ENCODE measurements at regions not wholly inside any gene's neighbourhood (a gene's known extent, or its start where the extent isn't known, plus 50 kb on each side); places are given as distances from the start of the nearest gene placed in this dataset.
A peak's percentile ranks its signal among the peaks of the same experiment; 100 is the strongest.
"Not testable (repeated sequence)": the region's sequence is repeated elsewhere in the genome, so short reads cannot be mapped to it uniquely, and the experiment has no call there.

DNA sequence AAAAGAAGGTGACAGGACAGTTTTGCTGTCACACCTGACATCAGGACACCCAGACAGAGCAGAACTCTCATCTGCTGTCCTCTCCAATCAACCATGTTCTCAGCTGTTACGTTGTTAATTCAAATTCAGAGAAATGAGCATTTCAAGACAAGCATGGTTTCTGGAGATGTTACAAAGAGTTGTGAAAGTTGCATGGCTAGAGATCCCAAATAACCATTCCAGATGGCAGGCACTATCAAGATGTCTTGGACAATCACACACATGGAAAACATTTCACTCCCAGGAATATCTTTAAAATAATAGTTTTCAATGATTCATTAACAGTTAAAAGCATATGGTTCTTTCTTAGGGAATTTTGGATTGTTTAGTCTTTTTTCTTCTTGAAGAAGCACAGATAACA, 533.1 kb downstream of the AGTPBP1 start:
- DNase-seq (ENCODE audit: low read depth), result no peak

DNA sequence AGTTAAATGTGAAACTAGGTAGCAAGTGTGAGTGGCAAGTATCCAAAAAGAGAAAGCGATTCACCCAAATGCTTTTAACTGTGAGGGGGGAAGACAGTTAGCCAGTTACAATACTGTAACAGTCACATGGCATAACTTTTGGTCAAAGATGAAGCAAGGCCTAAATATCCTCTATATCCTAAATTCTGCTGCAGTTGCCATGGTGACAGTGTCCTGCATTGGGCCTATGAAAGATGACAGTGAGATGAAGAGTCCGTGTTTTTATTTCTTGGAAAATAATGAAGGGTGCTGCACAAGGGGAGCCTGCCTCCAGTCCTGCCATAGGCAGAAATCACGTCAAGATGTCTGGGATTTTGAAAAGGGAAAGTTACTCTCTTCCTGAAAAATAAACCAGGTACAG, 534.6 kb downstream of the NTRK2 start:
- DNase-seq (ENCODE audit: low read depth), result no peak

DNA sequence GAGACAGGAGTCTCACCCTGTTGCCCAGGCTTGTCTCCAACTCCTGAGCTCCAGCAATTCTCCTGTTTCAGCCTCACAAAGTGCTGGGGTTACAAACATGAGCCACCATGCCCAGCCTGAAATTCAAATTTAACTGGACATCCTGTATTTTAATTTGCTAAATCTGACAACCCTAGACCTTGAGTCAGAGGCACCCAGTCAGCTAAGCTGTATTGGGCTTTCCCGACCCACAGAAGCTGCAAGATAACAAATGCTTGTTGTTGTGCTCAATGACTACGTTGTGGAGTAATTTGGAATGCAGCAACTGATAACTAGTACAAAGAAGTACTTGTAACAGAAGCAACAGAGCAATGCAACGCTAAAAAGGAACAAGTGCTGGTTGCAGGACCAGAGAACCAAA, 533.1 kb downstream of the NTRK2 start:
- DNase-seq (ENCODE audit: low read depth), result no peak

GRCh38 chr9:85200726-85201404, 531.3 kb downstream of the NTRK2 start:
- peak; percentile 85 for DNase-seq (ENCODE audit: low read depth)

GRCh38 chr9:85199866-85200495, 530.5 kb downstream of the NTRK2 start:
- DNase-seq (ENCODE audit: low read depth), result no peak

DNA sequence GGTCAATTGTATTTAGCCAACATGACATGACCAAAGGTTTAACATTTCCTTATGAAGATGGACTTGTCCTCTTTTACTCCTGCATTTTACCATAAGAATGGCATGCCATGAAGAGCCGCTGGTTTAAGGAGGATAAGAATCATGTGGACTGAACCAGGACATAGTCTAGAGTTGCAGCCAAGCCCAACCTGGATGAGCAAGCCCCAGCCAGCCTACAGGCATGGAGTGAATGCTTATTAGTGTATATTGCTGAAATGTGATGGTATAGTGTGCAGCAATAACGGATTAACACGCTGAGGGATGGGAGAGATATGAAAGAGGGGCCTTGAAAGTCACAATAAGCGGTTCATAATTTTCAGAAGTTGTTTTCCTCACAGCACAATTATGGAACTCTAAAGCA, 523.2 kb downstream of the NTRK2 start:
- no peak for DNase-seq (ENCODE audit: low read depth)

DNA sequence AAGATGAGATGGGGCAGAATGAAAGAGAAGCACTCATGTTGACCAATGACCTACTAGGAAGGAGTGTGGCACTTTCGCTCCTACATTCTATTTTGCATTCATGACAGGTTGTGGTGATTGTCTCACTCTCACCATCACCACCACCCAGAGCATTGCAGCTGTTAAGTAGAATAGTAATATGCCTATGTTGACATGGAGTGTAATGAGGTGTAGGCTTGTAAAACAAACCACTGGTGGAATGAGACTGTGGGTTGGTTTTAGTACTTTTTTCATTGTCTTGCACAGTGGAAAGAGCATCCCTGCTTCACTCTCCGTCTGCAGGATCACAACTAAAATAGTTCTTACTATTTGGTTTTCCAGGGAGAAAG, 516.7 kb downstream of the NTRK2 start:
- DNase-seq (ENCODE audit: low read depth), result peak; percentile 69

GRCh38 chr9:85185486-85186217, 516.1 kb downstream of the NTRK2 start:
- peak; percentile 42 for DNase-seq (ENCODE audit: low read depth)

DNA sequence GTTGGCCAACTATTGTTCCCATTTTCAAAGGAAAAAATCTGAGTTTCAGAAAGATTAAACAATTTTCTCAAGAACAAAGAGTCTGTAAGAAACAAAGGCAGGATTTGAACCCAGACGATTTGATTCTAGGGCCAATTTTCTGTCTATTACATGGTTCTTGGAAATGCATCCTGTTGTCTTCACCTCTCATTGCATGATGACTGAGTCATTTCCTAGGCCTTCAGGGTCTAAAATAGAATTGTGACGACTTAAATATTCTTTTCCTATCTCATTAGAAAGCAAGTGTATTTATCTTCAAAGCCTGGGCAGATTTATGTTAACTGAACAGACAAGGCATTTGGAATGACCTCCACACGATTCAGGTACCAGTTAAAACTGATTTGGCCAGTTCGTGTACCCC, 512.9 kb downstream of the NTRK2 start:
- peak; percentile 59 for DNase-seq (ENCODE audit: low read depth)

GRCh38 chr9:85178474-85178873, 508.9 kb downstream of the NTRK2 start:
- peak; percentile 7 for DNase-seq (ENCODE audit: low read depth)

DNA sequence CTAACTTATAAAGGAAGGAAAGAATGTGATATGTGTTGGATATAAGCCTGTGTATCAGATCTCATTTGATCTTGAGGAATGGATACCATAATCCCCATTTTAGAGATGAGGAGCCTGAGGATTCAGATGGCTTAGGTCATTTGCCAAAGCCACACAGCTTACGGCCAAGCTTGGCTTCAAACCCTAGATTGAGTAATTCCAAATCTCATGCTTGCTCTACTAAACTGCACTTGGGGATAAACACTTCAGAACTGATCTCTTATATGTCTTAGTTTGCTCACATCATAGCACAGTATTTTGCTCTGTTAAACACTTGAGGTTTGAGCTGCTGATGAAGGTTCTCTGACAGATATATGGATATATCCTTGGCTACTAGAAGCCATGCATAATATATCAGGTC, 504.4 kb downstream of the NTRK2 start:
- DNase-seq (ENCODE audit: low read depth), result no peak

DNA sequence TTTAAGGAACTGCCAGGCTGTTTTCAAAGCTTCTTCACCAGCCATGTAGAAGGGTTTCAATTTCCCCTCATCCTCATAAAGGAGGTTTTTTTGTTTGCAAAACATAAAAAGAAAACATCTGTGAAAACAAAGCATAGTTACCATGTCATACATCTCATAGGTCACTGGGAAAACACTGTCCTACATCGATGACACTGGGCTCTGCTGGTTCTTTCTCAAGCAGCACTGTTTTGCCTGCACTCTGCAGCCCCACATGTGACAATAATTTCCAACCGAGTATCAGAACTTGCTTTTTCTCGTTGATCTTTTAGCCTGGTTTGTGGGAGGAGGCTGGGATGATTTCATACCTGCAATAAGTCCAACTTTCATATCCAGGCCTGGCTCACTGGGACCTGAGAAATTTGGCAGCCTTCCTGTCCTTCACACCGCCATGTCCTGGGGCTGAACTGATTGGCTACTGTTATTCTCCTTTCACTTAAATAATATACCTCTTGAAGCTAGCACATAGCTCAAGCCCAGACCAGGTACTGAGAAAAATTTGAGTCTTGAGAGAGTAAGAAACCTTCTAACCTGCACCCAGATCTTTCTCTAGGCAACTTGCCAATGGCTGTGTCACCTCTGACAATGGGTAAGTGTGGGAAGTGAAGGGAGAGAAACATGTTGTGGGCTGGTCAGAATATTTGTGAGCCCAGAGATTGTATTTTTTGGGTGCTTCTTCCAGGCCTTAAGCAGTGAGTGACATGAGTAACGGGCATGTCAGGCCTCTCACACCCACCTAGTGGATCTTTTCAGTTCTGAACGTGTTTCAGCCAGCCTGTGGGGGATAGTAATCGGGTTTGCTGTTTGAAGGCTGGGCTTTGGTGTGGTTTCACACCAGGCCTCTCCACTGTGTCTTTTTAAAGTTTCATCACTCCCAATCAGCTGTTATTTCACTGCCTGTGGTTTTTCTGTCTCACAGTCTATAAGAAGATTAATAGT, 502.8 kb downstream of the NTRK2 start:
- DNase-seq (ENCODE audit: low read depth), result peak; percentile 59

DNA sequence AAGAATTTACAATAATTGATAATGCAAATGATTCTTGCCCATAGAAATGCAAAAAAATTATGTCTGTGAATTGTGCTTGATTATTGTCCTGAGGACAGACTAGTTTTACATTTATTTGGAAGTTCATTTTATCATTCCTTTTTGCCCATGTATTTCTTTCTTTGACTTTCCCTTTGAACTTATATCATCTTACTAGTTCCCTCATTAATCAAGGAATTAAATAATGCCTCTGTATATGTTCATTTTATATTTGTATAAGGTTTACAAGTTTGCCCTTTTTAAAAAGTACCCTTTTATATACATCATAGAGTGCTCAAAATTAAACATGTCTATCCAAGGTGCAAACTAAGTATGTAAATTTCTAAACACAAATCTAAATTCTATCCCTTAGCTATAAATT, 501.6 kb downstream of the NTRK2 start:
- DNase-seq (ENCODE audit: low read depth), result no peak

GRCh38 chr9:85168412-85168811, 498.9 kb downstream of the NTRK2 start:
- DNase-seq (ENCODE audit: low read depth), result no peak

GRCh38 chr9:85167146-85167545, 497.6 kb downstream of the NTRK2 start:
- no peak for DNase-seq (ENCODE audit: low read depth)

GRCh38 chr9:85163825-85164224, 494.3 kb downstream of the NTRK2 start:
- DNase-seq (ENCODE audit: low read depth), result no peak

GRCh38 chr9:85163415-85163814, 493.9 kb downstream of the NTRK2 start:
- peak; percentile 10 for DNase-seq (ENCODE audit: low read depth)

DNA sequence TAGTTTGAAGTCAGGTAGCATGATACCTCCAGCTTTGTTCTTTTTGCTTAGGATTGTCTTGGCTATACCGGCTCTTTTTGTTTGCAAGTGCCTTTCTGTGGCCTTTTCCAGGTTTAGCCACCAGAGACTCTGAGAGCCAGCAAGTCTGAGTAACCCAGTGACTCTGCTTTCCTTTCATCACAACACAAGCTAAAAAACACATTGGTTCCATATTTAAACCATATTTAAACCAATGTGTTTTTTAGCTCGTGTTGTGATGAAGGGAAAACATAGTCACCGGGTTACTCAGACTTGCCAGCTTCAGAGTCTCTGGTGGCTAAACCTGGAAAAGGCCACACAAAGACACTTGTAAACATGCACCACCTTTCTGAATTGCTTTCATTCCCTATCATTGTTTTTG, 493.3 kb downstream of the NTRK2 start:
- no peak for DNase-seq (ENCODE audit: low read depth)

DNA sequence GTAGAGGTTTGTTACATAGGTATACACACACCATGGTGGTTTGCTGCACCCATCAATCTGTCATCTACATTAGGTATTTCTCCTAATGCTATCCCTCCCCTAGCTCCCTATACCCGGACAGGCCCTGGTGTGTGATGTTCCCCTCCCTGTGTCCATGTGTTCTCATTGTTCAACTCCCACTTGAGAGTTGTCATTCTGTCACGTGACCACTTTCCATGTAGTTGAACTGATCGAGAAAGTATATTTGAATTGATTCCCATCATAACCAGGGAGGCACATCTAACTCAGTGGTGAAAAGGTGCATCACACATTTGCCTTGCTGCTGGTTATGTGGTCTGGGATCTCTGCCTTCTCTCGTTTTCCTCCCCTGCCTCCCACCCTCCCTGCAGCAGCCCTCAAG, 491.4 kb downstream of the NTRK2 start:
- not testable (repeated sequence) for DNase-seq (ENCODE audit: low read depth)

- DNase-seq (ENCODE audit: low read depth), result no peak
These were observed 489.0 kb downstream of the NTRK2 start for GRCh38 chr9:85158512-85158911.

- DNase-seq (ENCODE audit: low read depth), result no peak
These were observed 488.2 kb downstream of the NTRK2 start for GRCh38 chr9:85157772-85158171.

DNA sequence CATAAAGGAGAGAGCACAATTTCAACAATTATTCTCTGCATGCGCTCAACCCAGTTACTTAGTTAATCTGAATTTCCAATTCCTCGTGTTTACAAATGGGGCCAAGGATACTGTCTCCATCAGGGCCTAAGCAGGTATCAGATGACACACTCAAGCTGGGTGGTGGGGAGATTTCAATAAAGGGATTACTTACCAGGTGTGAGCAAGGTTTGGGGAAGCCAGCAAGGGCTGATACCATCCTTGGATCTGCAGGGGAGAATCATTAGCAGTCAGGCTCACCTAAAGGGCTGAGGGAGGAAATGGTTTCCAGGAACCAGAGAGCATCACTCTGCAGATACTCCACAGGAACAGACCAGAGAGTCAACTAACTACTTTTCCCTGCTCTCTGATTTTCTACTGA, 487.1 kb downstream of the NTRK2 start:
- DNase-seq (ENCODE audit: low read depth), result no peak
